Activated naive CD4-positive, alpha-beta T cell treated with Interleukin-2 at 50 U/mL for 16 hours (primary cell): ENCODE measurements at regions not wholly inside any gene's neighbourhood (a gene's known extent, or its start where the extent isn't known, plus 50 kb on each side); places are given as distances from the start of the nearest gene placed in this dataset.

Experiments used
- DNase-seq: peaks from one replicate; pipeline ENCODE4 v3.0.0-alpha.2; 2020

DNA sequence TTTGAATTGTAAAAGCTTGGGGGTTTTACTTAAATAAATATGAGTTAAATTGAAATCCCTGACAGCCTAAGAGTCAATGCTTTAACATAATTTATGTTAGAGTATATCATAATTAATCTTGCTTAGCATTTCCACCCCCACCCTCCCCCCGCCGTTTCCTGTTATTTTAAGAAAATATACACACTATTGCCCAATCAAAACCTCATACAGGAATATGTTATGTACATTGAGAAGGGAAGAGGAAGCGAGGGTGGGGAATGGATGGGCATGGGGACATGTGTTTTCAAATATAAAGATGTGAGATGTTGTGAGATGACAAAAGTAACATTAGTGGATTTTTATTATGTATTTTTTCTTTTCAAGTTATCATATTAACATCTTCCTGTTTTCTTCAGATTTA is 561.1 kb upstream of the MEF2C start:
- no peak for DNase-seq

DNA sequence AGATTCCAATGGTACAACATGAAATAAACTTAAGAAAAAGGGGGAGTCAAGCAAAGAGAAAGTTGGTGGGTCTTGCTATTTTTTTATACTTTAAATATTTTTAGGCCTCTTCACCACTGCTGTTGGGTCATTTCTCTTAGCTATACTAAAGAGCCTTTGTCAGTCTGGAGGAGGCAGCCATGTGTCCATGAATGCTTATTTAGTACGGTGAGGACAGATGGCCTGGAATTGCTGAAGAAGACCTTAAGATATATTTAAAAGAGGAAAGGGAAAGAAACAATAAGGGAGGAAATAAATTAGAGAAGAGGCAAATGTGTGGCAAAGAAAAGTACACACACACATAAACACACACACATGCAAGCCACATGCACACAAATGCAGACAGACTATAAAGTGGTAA is 560.5 kb upstream of the MEF2C start:
- no peak for DNase-seq

DNA sequence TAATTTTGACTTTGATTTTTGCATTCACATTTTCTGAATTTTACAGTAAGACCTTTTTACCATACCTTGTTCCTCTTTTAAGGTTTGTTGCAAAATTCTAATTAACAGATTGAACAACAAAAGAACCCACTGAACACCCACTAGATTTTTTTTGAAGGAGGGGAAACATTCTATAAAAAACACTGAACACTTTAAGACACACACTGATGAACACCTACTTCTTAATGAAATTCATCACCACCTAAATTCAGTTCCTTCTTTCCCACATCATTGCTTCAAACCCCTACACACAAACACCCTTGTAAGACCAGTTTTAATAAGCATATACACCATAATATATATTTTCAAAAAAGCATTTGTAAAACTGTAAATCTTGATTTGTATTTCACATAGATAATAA is 559.0 kb upstream of the MEF2C start:
- DNase-seq = no peak

DNA sequence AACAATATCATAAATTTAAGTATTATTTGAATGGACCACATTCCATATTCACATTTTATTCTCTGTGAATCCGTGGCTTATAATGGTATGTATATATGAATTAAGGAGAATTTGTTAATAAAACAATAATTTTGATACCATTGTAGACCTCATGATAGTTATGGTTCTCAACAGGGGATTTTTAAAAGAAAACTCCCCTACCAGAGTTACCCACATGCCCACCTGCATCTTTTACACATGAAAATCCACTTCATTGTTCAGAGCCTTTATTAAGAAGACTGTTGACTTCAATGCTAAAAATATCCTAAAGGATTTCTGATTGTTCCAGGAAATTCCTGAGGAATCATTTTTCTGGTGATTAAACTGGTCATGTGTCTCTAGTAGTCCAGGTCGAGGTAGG is 557.7 kb upstream of the MEF2C start:
- no peak for DNase-seq

DNA sequence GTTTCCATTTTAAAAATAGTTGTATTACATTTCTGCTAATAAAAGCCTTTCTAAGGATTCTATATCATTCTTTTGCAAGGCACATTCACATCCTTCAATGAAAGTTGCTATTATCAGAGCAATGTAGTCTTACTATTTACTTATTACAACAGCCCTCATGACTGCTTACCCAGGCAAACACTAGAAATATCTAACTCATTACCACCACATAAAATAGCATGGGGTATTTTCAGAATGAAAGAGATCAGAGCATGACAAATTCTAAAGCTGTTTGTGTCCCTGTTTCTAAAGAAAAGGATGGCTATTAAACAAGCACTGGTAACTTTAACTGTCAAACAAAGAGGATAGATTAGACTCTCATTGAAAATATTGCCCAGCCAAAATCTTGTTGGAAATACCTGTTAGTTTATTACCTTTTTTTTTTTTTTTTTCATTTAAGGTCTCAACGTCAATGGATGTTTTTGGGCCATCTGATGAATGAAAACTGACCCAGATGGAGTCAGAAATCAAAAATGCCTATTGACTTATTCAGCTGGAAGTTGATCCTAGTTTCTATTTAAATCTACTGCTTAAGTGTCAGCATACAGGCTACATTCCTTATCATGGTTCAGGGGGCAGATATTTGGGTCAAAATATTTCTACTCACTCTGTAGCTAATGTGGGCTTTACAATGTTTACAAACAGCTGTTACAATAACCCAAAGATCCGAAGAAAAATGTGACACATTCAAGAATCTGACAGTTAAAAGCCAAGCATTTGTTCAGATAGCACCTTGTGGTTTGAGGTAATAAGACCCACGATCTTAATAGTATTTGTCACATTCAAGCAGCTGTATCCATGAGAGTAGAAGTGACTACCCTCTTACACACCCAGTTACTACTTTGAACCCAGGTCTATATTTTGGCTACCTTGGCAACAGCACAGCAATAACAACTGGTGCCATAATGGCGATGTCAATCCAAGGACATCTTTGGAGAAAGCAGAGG is 554.8 kb upstream of the MEF2C start:
- DNase-seq = no peak

DNA sequence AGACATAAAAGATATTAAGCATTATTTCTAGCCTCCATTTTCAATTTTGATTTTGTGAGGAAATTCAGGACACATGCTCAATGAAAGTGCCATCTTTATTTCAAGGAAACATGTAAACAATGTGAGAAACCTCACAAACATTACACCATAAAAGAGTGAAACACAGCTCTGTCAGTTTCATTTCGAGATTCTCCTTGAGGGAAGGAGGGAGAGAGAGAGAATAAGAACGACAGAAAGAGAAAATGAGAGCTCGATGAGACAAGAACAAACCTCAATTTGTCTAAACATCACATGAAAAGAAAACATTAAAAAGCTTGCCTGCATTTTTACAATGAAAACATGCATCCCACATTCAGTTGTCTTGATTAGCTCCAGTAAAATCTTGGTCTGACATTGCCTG is 553.5 kb upstream of the MEF2C start:
- no peak for DNase-seq

GRCh38 chr5:89435347-89435746 is 552.4 kb upstream of the MEF2C start:
- no peak for DNase-seq

DNA sequence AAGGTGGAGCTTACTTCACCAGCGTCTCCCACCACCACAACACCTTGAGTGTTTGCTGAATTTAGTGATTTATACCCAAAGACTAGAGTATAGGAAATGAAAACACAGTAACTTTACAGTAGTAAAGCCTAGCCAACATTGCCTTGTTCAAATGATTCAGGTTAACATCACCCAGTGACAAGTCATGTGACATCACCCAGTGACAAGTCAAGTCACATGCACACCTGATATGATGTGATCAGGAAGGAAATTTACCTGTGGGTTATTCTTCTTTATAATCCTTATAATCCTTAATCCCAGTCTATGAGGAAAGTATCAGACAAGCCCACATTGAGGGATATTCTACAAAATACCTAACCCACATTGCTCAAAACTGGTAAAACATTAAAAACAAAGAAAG is 545.6 kb upstream of the MEF2C start:
- no peak for DNase-seq

DNA sequence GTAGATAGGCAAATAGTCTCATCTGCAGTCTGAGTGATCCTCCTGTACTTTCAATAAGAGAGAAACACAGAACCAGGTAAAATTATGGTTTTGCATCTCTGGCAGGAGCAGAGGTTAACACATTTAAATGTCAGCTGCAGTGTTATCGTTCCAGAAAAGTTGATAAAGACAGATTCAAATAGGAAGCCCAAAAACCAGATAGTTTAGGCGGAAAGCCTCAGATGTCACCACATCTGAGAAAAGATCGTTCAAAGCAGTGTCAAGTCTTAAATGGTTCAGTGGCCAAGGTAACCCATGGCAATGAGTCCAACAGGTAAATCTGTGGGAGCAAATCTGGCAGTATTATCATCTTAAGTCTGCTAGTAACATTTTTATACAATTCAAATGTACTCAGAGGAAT is 542.1 kb upstream of the MEF2C start:
- no peak for DNase-seq

- DNase-seq = no peak
These were observed 538.1 kb upstream of the MEF2C start for GRCh38 chr5:89421035-89421434.

- DNase-seq = no peak
These were observed 535.6 kb upstream of the MEF2C start for GRCh38 chr5:89418407-89419085.

DNA sequence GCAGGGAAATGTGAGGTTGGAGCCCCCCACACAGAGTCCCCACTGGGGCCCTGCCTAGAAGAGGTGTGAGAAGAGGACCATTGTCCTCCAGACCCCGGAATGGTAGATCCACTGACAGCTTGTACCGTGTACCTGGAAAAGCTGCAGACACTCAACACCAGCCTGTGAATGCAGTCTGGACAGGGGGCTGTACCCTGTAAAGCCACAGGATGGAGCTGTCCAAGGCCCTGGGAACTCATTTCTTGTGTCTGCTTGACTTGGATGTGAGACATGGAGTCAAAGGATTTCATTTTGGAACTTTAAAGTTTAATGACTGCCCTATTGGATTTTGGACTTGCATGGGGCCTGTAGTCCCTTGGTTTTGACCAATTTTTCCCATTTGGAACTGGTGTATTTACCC is 535.0 kb upstream of the MEF2C start:
- DNase-seq = no peak

GRCh38 chr5:89417515-89417914 is 534.5 kb upstream of the MEF2C start:
- no peak for DNase-seq

GRCh38 chr5:89411891-89412290 is 528.9 kb upstream of the MEF2C start:
- DNase-seq = no peak

DNA sequence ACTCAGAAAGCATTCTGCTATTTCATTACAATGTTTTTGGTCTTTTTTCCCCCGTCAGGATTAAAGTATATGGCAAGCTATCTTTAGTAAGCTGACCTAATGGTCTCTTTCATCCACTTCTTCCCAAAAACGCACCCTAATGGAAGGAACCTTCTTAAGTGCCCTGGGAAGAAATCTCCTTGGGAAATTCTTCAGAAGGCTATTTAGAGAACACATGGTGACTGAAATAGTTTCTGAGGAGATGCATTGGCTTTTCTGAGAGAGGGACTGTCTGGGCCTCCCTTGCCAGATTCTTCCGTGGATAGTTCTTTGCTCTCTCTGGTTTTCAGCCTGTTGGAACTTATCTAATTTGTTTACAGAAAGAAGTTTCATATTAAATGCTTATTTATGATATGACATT is 524.1 kb upstream of the MEF2C start:
- no peak for DNase-seq

DNA sequence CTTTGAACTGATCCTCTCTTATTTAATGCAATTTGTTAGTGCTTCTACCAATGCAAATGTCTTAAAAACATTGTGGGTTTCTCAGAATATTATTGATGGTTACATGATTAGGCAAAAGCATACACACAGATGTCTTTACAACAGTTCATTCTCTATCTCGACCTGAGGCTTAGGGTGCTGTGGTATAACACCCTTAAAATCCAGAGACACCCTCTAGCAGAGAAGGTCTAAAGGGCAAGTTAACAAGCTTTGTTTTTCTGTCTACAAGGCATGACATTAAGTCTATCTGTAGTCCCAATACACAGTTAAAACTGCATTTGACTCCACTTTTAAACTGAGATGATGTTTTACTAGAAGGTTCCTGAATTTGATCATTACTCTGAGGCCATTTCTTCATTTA is 518.7 kb upstream of the MEF2C start:
- no peak for DNase-seq

DNA sequence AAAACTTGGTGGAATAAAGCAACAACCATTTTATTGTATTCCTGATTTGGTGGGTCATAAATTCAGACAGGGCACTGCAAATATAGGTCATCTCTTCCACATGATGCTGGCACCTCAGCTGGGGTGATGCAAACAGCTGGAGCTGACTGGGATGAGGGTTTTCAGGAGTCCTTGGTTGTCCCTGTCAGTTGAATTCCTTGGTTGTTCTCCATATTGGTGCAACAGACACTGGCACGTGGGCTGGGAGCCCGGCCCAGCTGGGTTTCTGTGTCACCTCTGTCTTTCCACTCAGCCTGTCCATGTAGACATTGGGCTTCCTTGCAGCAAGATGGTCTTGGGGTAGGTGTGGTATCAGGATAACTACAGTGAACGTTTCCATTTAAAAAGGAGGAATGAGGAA is 518.0 kb upstream of the MEF2C start:
- no peak for DNase-seq

- DNase-seq = no peak
These were observed 516.6 kb upstream of the MEF2C start for GRCh38 chr5:89399548-89399947.

GRCh38 chr5:89397096-89397495 is 514.1 kb upstream of the MEF2C start:
- no peak for DNase-seq

DNA sequence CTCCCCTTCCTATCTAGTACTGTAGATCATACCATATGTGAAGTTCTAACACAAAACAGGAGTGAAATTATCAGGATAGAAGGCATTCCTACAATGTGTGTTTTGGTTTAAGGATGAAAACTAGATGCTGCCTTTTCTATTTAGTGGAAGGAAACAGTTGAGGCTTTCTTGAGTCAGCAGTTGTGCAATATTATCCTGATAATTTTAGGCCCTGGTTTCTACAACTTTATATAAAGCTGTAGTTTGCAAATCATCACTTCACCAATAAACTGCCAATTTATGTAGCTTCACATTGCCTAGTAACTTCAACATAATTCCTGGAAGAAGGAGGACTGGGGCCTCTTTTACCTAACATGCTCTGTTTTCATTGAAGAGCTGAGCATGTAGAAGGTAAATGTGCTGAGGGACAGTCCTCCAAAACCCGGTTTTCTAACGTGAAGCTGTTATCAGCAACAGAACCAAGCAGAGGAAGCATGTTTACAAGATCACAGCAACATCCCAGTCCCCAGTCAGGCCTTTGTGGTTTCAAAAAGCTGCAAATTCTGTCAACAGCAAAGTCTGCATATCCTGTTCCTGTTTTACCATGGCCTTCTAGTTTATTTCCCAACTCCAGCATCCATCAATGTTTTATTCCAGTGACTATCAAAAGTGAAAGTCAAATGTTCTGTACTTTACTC is 513.4 kb upstream of the MEF2C start:
- no peak for DNase-seq

GRCh38 chr5:89395111-89395510 is 512.1 kb upstream of the MEF2C start:
- DNase-seq = no peak

- DNase-seq = no peak
These were observed 505.9 kb upstream of the MEF2C start for GRCh38 chr5:89388872-89389271.

DNA sequence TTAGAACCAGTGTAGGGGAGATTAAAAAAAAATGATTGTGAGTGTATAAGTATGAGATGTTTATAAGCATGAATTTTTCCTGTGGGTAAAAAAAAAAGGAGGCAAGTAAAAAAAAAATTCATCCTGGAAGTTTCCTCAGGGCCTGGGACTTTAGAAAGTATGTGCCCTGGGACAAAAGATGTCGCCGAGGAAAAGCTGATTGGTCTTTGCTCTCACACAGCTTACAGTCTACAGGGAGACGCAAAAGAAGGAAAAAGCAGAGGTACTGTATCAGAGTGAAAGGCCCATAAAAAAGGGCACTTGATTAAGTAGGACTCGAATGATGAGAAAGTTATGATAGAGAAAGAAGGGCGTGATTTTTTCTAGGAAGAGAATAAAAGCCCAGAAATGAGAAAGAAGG is 501.4 kb upstream of the MEF2C start:
- DNase-seq = no peak

DNA sequence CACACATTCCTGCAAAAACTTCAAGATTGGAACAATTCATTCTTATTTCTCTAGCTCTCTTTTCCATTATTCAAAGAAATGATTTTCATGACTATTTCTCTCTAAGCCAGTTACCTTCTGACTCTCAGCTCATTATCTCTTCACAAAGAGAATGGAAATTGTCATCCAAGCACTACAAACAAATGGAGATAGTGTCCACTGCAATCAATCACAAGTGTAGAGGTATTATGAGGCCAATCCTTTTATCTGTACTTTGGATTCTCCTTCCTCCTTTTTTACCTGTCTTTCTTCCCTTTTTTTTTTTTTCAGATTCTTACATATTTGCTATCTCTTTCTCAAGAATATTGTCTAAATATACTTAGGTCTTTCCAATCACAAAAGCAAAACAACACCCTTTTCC is 497.7 kb upstream of the MEF2C start:
- DNase-seq = no peak
